H9 (cell line): ENCODE measurements at regions not wholly inside any gene's neighbourhood (a gene's known extent, or its start where the extent isn't known, plus 50 kb on each side); places are given as distances from the start of the nearest gene placed in this dataset.

Experiments
- DNase-seq: peaks from one replicate; pipeline ENCODE4 v3.0.0-alpha.2; 2017
- H2AFZ ChIP-seq: one replicate; pipeline ENCODE4 v1.6.1; 2013; ENCODE audit warnings: mild to moderate bottlenecking, low read length, control low read depth, moderate library complexity
- H2AK5ac ChIP-seq: 2 replicates; pipeline ENCODE4 v1.6.1; 2013; ENCODE audit warnings: low read length, control low read depth, mixed read lengths; ENCODE audit not compliant: insufficient read length
- H2BK120ac ChIP-seq: one replicate; pipeline ENCODE4 v1.6.1; 2013; ENCODE audit warnings: low read depth, mild to moderate bottlenecking, low read length, control low read depth, inconsistent platforms; ENCODE audit not compliant: poor library complexity, severe bottlenecking
- H2BK12ac ChIP-seq: 2 replicates; pipeline ENCODE4 v1.6.1; 2013; ENCODE audit warnings: low read length, control low read depth, mixed read lengths, low read depth; ENCODE audit not compliant: insufficient read length
- H2BK15ac ChIP-seq: 2 replicates; pipeline ENCODE4 v1.6.1; 2013; ENCODE audit warnings: low read depth, low read length, control low read depth
- H2BK20ac ChIP-seq: one replicate; pipeline ENCODE4 v1.6.1; 2013; ENCODE audit warnings: low read depth, mild to moderate bottlenecking, low read length, control low read depth, inconsistent platforms; ENCODE audit not compliant: poor library complexity, severe bottlenecking
- H2BK5ac ChIP-seq: 2 replicates; pipeline ENCODE4 v1.6.1; 2013; ENCODE audit warnings: low read length, control low read depth, mixed read lengths; ENCODE audit not compliant: insufficient read length
- H3K14ac ChIP-seq: 2 replicates; pipeline ENCODE4 v1.6.1; 2013; ENCODE audit warnings: low read length, control low read depth; ENCODE audit not compliant: insufficient read depth
- H3K18ac ChIP-seq: 2 replicates; pipeline ENCODE4 v1.6.1; 2013; ENCODE audit warnings: low read depth, mild to moderate bottlenecking, mixed read lengths, low read length, control low read depth; ENCODE audit not compliant: insufficient read length
- H3K23ac ChIP-seq: 2 replicates; pipeline ENCODE4 v1.6.1; 2013; ENCODE audit warnings: low read length, control low read depth, mixed read lengths, low read depth; ENCODE audit not compliant: insufficient read length
- H3K23me2 ChIP-seq: 2 replicates; pipeline ENCODE4 v1.6.1; 2013; ENCODE audit warnings: low read depth, mild to moderate bottlenecking, mixed read lengths, low read length, control low read depth; ENCODE audit not compliant: insufficient read length, poor library complexity, severe bottlenecking
- H3K27ac ChIP-seq: 2 replicates; pipeline ENCODE4 v1.5.1; 2013; ENCODE audit warnings: low read length, control low read depth, mixed read lengths, low read depth; ENCODE audit not compliant: insufficient read length
- H3K27me3 ChIP-seq: 2 replicates; pipeline ENCODE4 v1.6.1; 2013; ENCODE audit warnings: low read length, control low read depth, inconsistent platforms; ENCODE audit not compliant: insufficient read depth
- H3K4ac ChIP-seq: 2 replicates; pipeline ENCODE4 v1.6.1; 2013; ENCODE audit warnings: low read depth, mild to moderate bottlenecking, control low read depth, inconsistent platforms, low read length, moderate library complexity
- H3K4me1 ChIP-seq: 2 replicates; pipeline ENCODE4 v1.6.1; 2013; ENCODE audit warnings: low read length, control low read depth, inconsistent platforms; ENCODE audit not compliant: insufficient read depth
- H3K4me2 ChIP-seq: 2 replicates; pipeline ENCODE4 v1.6.1; 2013; ENCODE audit warnings: low read length, control low read depth, mixed read lengths; ENCODE audit not compliant: insufficient read length, insufficient read depth
- H3K56ac ChIP-seq: 2 replicates; pipeline ENCODE4 v1.6.1; 2013; ENCODE audit warnings: low read depth, mild to moderate bottlenecking, mixed read lengths, low read length, control low read depth; ENCODE audit not compliant: insufficient read length
- H3K79me1 ChIP-seq: 2 replicates; pipeline ENCODE4 v1.6.1; 2013; ENCODE audit warnings: low read depth, mild to moderate bottlenecking, moderate library complexity, low read length, control low read depth, inconsistent platforms; ENCODE audit not compliant: insufficient read depth, poor library complexity, severe bottlenecking
- H3K79me2 ChIP-seq: 2 replicates; pipeline ENCODE4 v1.6.1; 2013; ENCODE audit warnings: low read length, control low read depth, inconsistent platforms; ENCODE audit not compliant: insufficient read depth
- H3K9ac ChIP-seq: 2 replicates; pipeline ENCODE4 v1.6.1; 2013; ENCODE audit warnings: low read length, control low read depth, mixed read lengths; ENCODE audit not compliant: insufficient read length; ENCODE audit errors: extremely low read depth
- H3K9me3 ChIP-seq: one replicate; pipeline ENCODE4 v1.6.1; 2013; ENCODE audit warnings: low read depth, low read length, inconsistent platforms; ENCODE audit not compliant: control insufficient read depth
- H3T11ph ChIP-seq: one replicate; pipeline ENCODE4 v1.6.1; 2013; ENCODE audit warnings: mild to moderate bottlenecking, low read length, control low read depth, inconsistent platforms
- H4K20me1 ChIP-seq: one replicate; pipeline ENCODE4 v1.6.1; 2013; ENCODE audit not compliant: control insufficient read depth, insufficient read length, insufficient read depth
- H4K5ac ChIP-seq: 2 replicates; pipeline ENCODE4 v1.6.1; 2013; ENCODE audit warnings: low read depth, mild to moderate bottlenecking, mixed read lengths, low read length, control low read depth; ENCODE audit not compliant: insufficient read length
- H4K8ac ChIP-seq: replicated peaks from 2 replicates; pipeline ENCODE4 v1.6.1; 2013; ENCODE audit warnings: low read length, control low read depth, mixed read lengths, low read depth; ENCODE audit not compliant: insufficient read length
- H4K91ac ChIP-seq: 2 replicates; pipeline ENCODE4 v1.6.1; 2013; ENCODE audit warnings: low read depth, mild to moderate bottlenecking, moderate library complexity, mixed read lengths, low read length, control low read depth; ENCODE audit not compliant: insufficient read length
- H3K27ac Mint-ChIP-seq, 3 experiments: 2 replicates in 2 of 3; 3 replicates in 1 of 3; pipeline ENCODE4 v1.8.0; 2020 to 2021; ENCODE audit warnings: mixed read lengths in 3 of 3, mild to moderate bottlenecking in 1 of 3, moderate library complexity in 1 of 3
- H3K27me3 Mint-ChIP-seq: 2 replicates; pipeline ENCODE4 v1.8.0; 2021; ENCODE audit warnings: low read depth, mild to moderate bottlenecking, moderate library complexity, mixed read lengths
- H3K36me3 Mint-ChIP-seq, 3 experiments: 2 replicates in 2 of 3; 3 replicates in 1 of 3; pipeline ENCODE4 v1.8.0; 2020 to 2021; ENCODE audit warnings: low read depth in 3 of 3, mixed read lengths in 3 of 3; ENCODE audit not compliant: insufficient read depth in 1 of 3
- H3K4me1 Mint-ChIP-seq, 2 experiments: 2 replicates each; pipeline ENCODE4 v1.8.0; 2020; ENCODE audit warnings: mixed read lengths in 2 of 2
- H3K4me3 Mint-ChIP-seq, 2 experiments: 2 replicates in 1 of 2; 3 replicates in 1 of 2; pipeline ENCODE4 v1.8.0; 2020 to 2021; ENCODE audit warnings: mild to moderate bottlenecking in 2 of 2, mixed read lengths in 2 of 2, moderate library complexity in 1 of 2
- H3K9me3 Mint-ChIP-seq, 2 experiments: 2 replicates in 1 of 2; 3 replicates in 1 of 2; pipeline ENCODE4 v1.8.0; 2020; ENCODE audit warnings: mild to moderate bottlenecking in 2 of 2, mixed read lengths in 2 of 2, moderate library complexity in 1 of 2
- WGBS: extraction: QIAGEN DNeasy Blood & Tissue Kit; methylation state at CpG from one replicate; pipeline ENCODE4 v1.1.7; 2013; ENCODE audit warnings: missing lambda C conversion rate, low lambda C conversion rate, mixed read lengths; ENCODE audit not compliant: insufficient read length; ENCODE audit errors: extremely low coverage; 5-methylcytosine and 5-hydroxymethylcytosine counted together
- TF ChIP-seq, protein P1 (sequence below): fragments of 200-600 bp; sonication (generic); conservative IDR thresholded peaks from 3 replicates; pipeline ENCODE4 v1.8.0; 2021; ENCODE audit warnings: antibody characterized with exemption, mild to moderate bottlenecking

DNA sequence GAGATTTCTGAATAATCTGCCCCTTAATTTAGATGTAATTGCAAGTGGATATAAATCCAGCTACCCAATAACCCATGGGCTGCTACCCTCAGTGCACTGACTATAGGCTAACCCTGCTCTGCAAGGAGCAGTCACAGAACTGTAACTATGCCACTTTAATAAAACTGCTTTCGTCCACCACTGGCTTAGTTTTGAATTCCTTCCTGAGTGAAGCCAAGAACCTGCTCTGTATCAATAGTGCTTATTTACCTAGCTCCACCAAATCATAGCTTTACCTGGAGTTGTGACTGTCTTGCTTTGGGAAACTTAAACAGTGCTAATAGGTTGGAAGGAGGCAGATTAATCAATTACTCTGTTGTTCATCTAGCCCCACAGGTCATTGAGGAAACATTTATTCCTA, 1524.4 kb upstream of the SEL1L start:
- no peaks in the 10 kb centered on the region for H3K27me3 ChIP-seq
- H3T11ph ChIP-seq = no peak overlapping the region
- no peaks in the 10 kb centered on the region for H3K23me2 ChIP-seq
- no peaks in the 10 kb centered on the region for H3K27me3 Mint-ChIP-seq
- H2BK5ac ChIP-seq = no peak overlapping the region
- no peak overlapping the region for H4K5ac ChIP-seq
- H3K56ac ChIP-seq = no peak overlapping the region
- H3K18ac ChIP-seq = no peak overlapping the region
- no peak overlapping the region for H2AK5ac ChIP-seq
- no peak overlapping the region for H2BK12ac ChIP-seq
- H3K27ac ChIP-seq = no peak overlapping the region
- H3K14ac ChIP-seq = no peak overlapping the region
- WGBS = no CpG with 5 or more reads among the region's 1 CpG
- H2BK15ac ChIP-seq = no peak overlapping the region
- no peak overlapping the region for H3K4ac ChIP-seq
- H3K4me1 ChIP-seq = no peaks in the 10 kb centered on the region
- H4K91ac ChIP-seq = no peak overlapping the region
- no peaks in the 10 kb centered on the region for H4K20me1 ChIP-seq
- H2BK20ac ChIP-seq = no peak overlapping the region
- no peak overlapping the region for H3K27ac Mint-ChIP-seq
- H2AFZ ChIP-seq = no peak overlapping the region
- no peaks in the 10 kb centered on the region for H3K4me1 Mint-ChIP-seq
- H4K8ac ChIP-seq = no peak overlapping the region
- H3K4me3 Mint-ChIP-seq = no peak overlapping the region
- H3K79me2 ChIP-seq = no peaks in the 10 kb centered on the region
- no peaks in the 10 kb centered on the region for H3K9me3 Mint-ChIP-seq
- no peaks in the 10 kb centered on the region for H3K9me3 ChIP-seq
- H3K9ac ChIP-seq = no peak overlapping the region
- H3K36me3 Mint-ChIP-seq = no peaks in the 10 kb centered on the region
- H3K23ac ChIP-seq = no peak overlapping the region
- TF ChIP-seq, protein P1, sequence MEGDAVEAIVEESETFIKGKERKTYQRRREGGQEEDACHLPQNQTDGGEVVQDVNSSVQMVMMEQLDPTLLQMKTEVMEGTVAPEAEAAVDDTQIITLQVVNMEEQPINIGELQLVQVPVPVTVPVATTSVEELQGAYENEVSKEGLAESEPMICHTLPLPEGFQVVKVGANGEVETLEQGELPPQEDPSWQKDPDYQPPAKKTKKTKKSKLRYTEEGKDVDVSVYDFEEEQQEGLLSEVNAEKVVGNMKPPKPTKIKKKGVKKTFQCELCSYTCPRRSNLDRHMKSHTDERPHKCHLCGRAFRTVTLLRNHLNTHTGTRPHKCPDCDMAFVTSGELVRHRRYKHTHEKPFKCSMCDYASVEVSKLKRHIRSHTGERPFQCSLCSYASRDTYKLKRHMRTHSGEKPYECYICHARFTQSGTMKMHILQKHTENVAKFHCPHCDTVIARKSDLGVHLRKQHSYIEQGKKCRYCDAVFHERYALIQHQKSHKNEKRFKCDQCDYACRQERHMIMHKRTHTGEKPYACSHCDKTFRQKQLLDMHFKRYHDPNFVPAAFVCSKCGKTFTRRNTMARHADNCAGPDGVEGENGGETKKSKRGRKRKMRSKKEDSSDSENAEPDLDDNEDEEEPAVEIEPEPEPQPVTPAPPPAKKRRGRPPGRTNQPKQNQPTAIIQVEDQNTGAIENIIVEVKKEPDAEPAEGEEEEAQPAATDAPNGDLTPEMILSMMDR = no peak
- H3K79me1 ChIP-seq = no peaks in the 10 kb centered on the region
- no peak overlapping the region for H3K4me2 ChIP-seq
- H2BK120ac ChIP-seq = no peak overlapping the region
- DNase-seq = no peak
